Peyer's patch (tissue), 4 donors: ENCODE measurements at regions not wholly inside any gene's neighbourhood (a gene's known extent, or its start where the extent isn't known, plus 50 kb on each side); places are given as distances from the start of the nearest gene placed in this dataset.
"Not testable (repeated sequence)": the region's sequence is repeated elsewhere in the genome, so short reads cannot be mapped to it uniquely, and the experiment has no call there.

Experiments used
- DNase-seq, 3 donors: peaks; one replicate each; pipeline ENCODE4 v3.0.0-alpha.2; 2017 to 2019
- H3K27ac ChIP-seq, 4 donors: fragments of 200-600 bp; sonication (generic); one replicate each; pipeline ENCODE4 v1.5.1; 2016 to 2019
- H3K27me3 ChIP-seq, 2 donors: fragments of 200-600 bp; sonication (generic); one replicate each; pipeline ENCODE4 v1.5.1; 2019
- H3K36me3 ChIP-seq, 3 donors: fragments of 200-600 bp; sonication (generic); one replicate each; pipeline ENCODE4 v1.5.1; 2016 to 2019
- H3K4me1 ChIP-seq, 4 donors: fragments of 200-600 bp; sonication (generic); one replicate each; pipeline ENCODE4 v1.5.1; 2016 to 2019
- H3K4me3 ChIP-seq, 4 donors: fragments of 200-600 bp; sonication (generic); 1 replicate in 3 of 4; 2 replicates in 1 of 4; pipeline ENCODE4 v1.5.1; 2016 to 2019; ENCODE audit warnings: mild to moderate bottlenecking in 1 of 4
- H3K9me3 ChIP-seq, 4 donors: fragments of 200-600 bp; sonication (generic); one replicate each; pipeline ENCODE4 v1.5.1; 2016 to 2019; ENCODE audit warnings: mild to moderate bottlenecking in 1 of 4
- POLR2A ChIP-seq, 2 donors: fragments of 450-650 bp; IDR thresholded peaks; one replicate each; pipeline ENCODE4 v1.5.1; 2017; ENCODE audit warnings: antibody characterized with exemption in 2 of 2, mild to moderate bottlenecking in 2 of 2, moderate library complexity in 2 of 2
- TF ChIP-seq, protein P1 (sequence below), 6 experiments: fragments of 450-650 bp in 4 of 6; fragments of 200-600 bp in 2 of 6; sonication (generic) in 1 of 6; IDR thresholded peaks; one replicate each; pipeline ENCODE4 v1.5.1; 2017 to 2019; ENCODE audit warnings: antibody characterized with exemption in 6 of 6, mild to moderate bottlenecking in 3 of 6, moderate library complexity in 1 of 6

DNA sequence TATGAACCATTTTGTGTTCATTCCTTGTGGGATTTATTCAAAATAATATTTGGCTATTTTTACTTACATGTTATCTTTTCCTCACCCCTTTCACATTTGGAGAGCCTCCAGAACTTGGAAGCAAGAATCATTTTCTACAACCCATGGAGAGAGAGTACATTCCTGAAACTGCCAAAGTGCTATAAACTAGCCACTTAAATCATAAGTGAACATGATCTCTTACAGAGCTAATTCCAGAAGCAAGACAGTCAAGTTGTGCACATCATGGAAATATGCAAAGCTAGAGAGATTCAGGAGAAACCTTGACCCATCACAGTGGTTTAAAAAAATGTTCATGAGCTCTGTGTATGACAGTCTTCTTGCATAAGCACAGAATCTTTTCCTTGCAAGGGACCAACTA lies 883.6 kb upstream of the C9orf72 start:
- TF ChIP-seq POLR2A (IDR thresholded peaks at IDR 0.05) = no peak
- TF ChIP-seq, protein P1, sequence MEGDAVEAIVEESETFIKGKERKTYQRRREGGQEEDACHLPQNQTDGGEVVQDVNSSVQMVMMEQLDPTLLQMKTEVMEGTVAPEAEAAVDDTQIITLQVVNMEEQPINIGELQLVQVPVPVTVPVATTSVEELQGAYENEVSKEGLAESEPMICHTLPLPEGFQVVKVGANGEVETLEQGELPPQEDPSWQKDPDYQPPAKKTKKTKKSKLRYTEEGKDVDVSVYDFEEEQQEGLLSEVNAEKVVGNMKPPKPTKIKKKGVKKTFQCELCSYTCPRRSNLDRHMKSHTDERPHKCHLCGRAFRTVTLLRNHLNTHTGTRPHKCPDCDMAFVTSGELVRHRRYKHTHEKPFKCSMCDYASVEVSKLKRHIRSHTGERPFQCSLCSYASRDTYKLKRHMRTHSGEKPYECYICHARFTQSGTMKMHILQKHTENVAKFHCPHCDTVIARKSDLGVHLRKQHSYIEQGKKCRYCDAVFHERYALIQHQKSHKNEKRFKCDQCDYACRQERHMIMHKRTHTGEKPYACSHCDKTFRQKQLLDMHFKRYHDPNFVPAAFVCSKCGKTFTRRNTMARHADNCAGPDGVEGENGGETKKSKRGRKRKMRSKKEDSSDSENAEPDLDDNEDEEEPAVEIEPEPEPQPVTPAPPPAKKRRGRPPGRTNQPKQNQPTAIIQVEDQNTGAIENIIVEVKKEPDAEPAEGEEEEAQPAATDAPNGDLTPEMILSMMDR (IDR thresholded peaks at IDR 0.05) = no peak
- H3K4me1 ChIP-seq = no peaks in the 10 kb centered on the region
- no peaks in the 10 kb centered on the region for H3K9me3 ChIP-seq
- H3K36me3 ChIP-seq = no peaks in the 10 kb centered on the region
- no peak overlapping the region for H3K4me3 ChIP-seq
- H3K27me3 ChIP-seq = no peaks in the 10 kb centered on the region
- no peak for DNase-seq
- no peak overlapping the region for H3K27ac ChIP-seq

DNA sequence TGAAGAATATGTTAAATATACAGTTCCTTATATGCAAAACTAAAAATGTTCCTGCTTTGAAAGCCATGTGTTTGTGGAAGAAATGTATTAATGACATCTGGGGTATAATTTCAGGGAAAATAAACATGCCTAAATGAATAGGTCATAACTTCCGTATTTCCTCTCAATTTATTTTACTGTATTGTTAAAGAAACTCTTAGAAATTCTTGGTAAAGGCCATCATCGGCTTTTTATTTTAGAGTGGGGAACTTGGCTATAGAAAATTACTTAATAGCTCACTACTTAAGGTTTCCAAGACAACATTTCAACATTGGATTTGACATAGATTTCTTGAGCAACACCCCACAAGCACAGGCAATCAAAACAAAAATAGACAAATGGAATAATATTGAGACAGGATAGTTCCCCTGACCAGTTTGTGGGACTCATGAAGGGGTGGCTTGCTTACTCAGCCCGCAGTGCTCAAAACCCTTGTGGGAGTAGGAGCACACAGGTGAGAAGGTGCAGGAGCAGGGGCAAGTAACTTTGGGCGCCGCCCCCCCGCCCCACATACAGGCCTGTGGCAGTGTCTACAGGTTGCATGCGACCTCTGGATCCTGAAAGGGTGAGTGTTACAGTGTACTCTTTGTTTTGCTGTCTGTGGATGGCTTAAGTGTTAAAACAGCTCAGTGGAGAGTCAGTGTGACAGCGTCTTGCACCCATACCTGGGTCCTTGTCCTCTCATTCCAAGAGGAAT lies 891.4 kb upstream of the C9orf72 start:
- TF ChIP-seq, protein P1 (IDR thresholded peaks at IDR 0.05) = no peak
- no peak for TF ChIP-seq POLR2A (IDR thresholded peaks at IDR 0.05)
- Histone ChIP-seq H3K36me3 (no peaks in the 10 kb centered on the region), H3K4me3 (no peak overlapping the region), H3K27ac (no peak overlapping the region), H3K4me1 (no peaks in the 10 kb centered on the region), H3K27me3 (no peaks in the 10 kb centered on the region), H3K9me3 (no peaks in the 10 kb centered on the region)
- DNase-seq = no peak

DNA sequence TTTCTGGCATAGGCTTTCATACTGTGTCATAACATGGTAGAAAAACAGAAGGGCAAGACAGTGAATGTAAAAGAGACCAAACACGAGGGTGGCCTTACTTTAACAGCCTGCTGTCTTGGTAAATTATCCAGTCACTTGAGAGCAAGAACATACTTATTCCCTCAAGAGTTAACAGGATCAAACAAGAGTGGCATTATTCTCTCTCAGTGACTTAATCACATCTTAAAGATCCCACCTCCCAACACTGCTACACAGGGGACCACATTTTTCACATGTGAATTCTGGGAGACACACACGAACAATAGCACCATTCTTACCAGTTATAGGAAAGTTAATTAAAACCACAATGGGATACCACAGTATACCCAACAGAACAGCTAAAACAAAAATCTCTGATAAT lies 898.0 kb upstream of the C9orf72 start:
- H3K4me1 ChIP-seq = no peaks in the 10 kb centered on the region
- H3K9me3 ChIP-seq = no peaks in the 10 kb centered on the region
- TF ChIP-seq POLR2A (IDR thresholded peaks at IDR 0.05) = no peak
- TF ChIP-seq, protein P1 (IDR thresholded peaks at IDR 0.05) = no peak
- DNase-seq = no peak
- H3K4me3 ChIP-seq = no peak overlapping the region
- H3K36me3 ChIP-seq = no peaks in the 10 kb centered on the region
- no peaks in the 10 kb centered on the region for H3K27me3 ChIP-seq
- H3K27ac ChIP-seq = no peak overlapping the region

DNA sequence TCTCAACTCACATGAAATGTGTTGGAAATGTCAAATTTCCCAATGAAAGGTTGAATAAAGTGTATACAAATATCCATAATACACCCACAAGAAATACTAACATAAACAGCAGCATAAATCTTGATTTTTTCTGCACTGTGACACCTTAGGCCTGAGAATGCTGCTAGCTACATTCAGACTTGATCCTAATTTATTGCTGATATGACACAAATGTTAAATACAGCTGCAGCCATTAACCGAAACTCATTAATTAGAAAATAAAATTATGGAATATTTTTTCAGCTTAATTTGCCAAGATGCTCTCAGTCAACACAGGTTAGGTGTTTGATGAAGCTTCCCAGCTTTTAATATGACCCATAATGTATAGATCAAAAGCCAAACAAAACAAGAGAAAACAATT lies 914.3 kb upstream of the C9orf72 start:
- H3K27ac ChIP-seq = no peak overlapping the region
- no peaks in the 10 kb centered on the region for H3K9me3 ChIP-seq
- no peaks in the 10 kb centered on the region for H3K36me3 ChIP-seq
- TF ChIP-seq, protein P1 (IDR thresholded peaks at IDR 0.05) = no peak
- no peak for TF ChIP-seq POLR2A (IDR thresholded peaks at IDR 0.05)
- no peak overlapping the region for H3K4me3 ChIP-seq
- DNase-seq = no peak
- H3K27me3 ChIP-seq = no peaks in the 10 kb centered on the region
- no peaks in the 10 kb centered on the region for H3K4me1 ChIP-seq

DNA sequence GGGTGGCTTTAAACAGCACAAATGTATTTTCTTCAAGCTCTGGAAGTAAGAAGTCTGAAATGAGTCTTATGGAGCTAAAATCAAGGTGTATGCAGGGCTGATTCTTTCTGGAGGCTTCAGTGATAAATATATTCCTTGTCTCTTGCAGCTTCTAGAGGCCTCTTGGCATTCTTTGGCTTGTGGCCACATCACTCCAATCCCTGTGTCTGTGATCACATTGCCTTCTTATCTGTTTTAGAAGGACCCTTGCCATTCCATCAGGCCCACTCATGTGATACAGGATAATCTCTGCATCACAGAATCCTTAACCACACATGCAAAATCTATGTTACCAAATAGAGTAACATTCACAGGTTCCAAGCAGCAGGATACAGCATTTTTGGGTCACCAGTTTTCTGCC lies 917.8 kb upstream of the C9orf72 start:
- TF ChIP-seq POLR2A (IDR thresholded peaks at IDR 0.05) = no peak
- TF ChIP-seq, protein P1 (IDR thresholded peaks at IDR 0.05) = no peak
- no peak overlapping the region for H3K27ac ChIP-seq
- H3K9me3 ChIP-seq = no peaks in the 10 kb centered on the region
- H3K27me3 ChIP-seq = no peaks in the 10 kb centered on the region
- no peak for DNase-seq
- no peaks in the 10 kb centered on the region for H3K36me3 ChIP-seq
- H3K4me1 ChIP-seq = no peaks in the 10 kb centered on the region
- no peak overlapping the region for H3K4me3 ChIP-seq

DNA sequence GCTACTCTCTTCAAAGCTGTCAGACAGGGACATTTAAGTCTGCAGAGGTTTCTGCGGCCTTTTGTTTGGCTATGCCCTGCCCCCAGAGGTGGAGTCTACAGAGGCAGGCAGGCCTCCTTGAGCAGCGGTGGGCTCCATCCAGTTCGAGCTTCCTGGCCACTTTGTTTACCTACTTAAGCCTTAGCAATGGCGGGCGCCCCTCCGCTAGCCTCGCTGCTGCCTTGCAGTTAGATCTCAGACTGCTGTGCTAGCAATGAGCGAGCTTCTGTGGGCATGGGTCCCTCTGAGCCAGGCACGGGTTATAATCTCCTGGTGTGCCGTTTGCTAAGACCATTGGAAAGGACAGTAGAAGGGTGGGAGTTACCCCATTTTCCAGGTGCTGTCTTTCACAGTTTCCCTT lies 924.9 kb upstream of the C9orf72 start:
- not testable (repeated sequence) for H3K4me1 ChIP-seq, DNase-seq, H3K4me3 ChIP-seq, H3K36me3 ChIP-seq, H3K27me3 ChIP-seq, H3K9me3 ChIP-seq, H3K27ac ChIP-seq
